SJSA1 (cell line): ENCODE measurements at regions not wholly inside any gene's neighbourhood (a gene's known extent, or its start where the extent isn't known, plus 50 kb on each side); places are given as distances from the start of the nearest gene placed in this dataset.

Source experiments
- DNase-seq, 2 experiments: peaks; one replicate each; pipeline ENCODE4 v3.0.0-alpha.2; 2015 to 2020; ENCODE audit warnings: low spot score in 2 of 2, low read depth in 1 of 2
- H3K27ac ChIP-seq: fragments of 250-450 bp; sonication (Bioruptor Pico); 2 replicates; pipeline ENCODE4 v1.5.1; 2020; ENCODE audit warnings: mild to moderate bottlenecking, moderate library complexity
- H3K27me3 ChIP-seq: fragments of 250-450 bp; sonication (Bioruptor Pico); replicated peaks from 2 replicates; pipeline ENCODE4 v1.5.1; 2020; ENCODE audit warnings: mild to moderate bottlenecking, moderate library complexity
- H3K36me3 ChIP-seq: fragments of 250-450 bp; sonication (Bioruptor Pico); 2 replicates; pipeline ENCODE4 v1.5.1; 2020; ENCODE audit warnings: mild to moderate bottlenecking
- H3K4me1 ChIP-seq: fragments of 250-450 bp; sonication (Bioruptor Pico); replicated peaks from 2 replicates; pipeline ENCODE4 v1.6.1; 2021; ENCODE audit warnings: mild to moderate bottlenecking
- H3K4me3 ChIP-seq: fragments of 250-450 bp; sonication (Bioruptor Pico); 2 replicates; pipeline ENCODE4 v1.5.1; 2020; ENCODE audit warnings: mild to moderate bottlenecking
- H3K9me3 ChIP-seq: fragments of 250-450 bp; sonication (Bioruptor Pico); replicated peaks from 2 replicates; pipeline ENCODE4 v1.5.1; 2020; ENCODE audit warnings: mild to moderate bottlenecking

DNA sequence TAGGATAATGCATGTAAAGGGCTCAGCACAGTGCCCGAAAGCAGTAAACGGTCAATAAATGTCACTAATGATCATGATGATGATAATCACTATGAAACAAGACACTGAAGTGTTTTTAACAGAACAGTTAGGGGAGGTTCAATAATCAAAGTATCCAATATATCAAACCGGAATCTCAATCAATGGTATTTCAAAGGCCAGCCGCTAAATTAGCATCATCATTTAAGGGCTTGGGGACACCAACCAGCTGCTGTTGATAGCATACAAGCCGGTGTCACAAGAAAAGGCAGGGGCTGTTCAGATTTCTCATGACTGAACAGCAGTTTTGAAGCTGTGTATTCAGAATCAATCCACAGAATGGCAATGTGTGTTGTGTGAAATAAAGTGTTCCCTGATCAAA lies 316.0 kb upstream of the NPVF start:
- Histone ChIP-seq H3K27me3 (0 out of 2 replicates have a peak, but pooled peaks cover 4% of the 10 kb centered on the region), H3K36me3 (no peaks in the 10 kb centered on the region), H3K4me1 (no peaks in the 10 kb centered on the region), H3K9me3 (no peaks in the 10 kb centered on the region), H3K27ac (no peak overlapping the region), H3K4me3 (no peak overlapping the region)
- no peak for DNase-seq

DNA sequence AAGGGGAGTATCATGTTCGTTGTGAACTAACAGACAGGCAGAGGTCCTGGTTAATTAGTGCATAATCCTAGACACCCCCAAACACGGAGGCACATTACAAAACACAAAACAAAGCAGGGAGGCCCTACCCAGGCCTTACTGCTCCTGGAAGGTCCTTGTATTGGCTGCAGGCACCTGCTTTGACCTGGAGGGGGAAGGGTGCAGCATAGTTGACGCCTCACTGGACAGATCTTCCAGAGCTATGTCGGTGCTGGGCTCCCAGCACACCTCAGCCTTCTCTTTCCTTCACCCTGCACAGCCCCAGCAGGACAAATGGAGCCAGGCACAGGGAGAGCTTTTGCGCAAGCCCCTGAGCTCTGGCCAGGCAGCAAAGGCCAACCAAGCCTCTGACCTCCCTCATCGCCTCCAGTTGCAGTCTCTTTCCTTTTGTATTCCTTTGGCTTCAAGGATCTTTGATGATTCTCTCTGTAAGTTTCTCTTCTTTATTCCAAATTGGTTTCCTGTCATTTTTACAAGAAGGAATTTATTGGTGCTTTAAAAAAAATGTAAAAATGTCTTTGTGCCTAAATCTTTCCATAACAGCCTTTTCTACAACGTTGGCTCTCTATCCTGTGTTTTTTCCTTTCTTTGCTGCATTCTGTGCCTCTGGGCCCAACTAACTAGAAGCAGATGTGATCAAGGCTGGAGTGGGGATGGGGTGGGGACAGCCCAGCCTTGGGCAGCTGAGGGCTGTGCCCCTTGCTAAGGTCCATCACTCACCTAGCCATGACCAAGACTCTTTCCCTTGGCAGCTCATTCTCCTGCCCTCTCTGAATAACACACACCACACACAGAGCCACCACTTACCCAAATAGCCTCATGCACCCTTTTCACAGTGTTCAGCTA lies 317.1 kb upstream of the NPVF start:
- no peak for DNase-seq
- Histone ChIP-seq H3K36me3 (no peaks in the 10 kb centered on the region), H3K27me3 (0 out of 2 replicates have a peak, but pooled peaks cover 4% of the 10 kb centered on the region), H3K9me3 (no peaks in the 10 kb centered on the region), H3K4me1 (no peaks in the 10 kb centered on the region), H3K27ac (no peak overlapping the region), H3K4me3 (no peak overlapping the region)

DNA sequence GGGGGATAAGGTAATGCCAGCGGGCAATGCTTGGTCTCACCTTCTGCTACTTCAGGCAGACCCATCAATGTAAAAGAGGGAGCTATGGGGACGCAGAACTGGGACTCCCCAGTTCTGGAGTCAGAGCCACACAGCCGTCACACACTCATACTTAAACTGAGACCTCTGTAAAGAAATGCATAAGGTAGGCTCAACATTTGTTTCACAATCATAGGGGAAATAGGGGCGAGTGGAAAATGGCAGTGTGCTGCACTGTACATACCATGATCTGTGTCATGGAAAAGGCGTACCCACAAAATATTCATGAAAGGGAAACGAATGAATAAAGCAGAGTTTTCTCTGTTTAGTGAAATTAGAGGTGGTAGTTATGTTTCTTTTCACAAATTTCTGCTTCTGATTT lies 318.0 kb upstream of the NPVF start:
- H3K4me3 ChIP-seq, result no peak overlapping the region
- no peaks in the 10 kb centered on the region for H3K4me1 ChIP-seq
- H3K9me3 ChIP-seq, result no peaks in the 10 kb centered on the region
- no peak overlapping the region for H3K27ac ChIP-seq
- DNase-seq, result no peak
- H3K27me3 ChIP-seq, result 0 out of 2 replicates have a peak, but pooled peaks cover 4% of the 10 kb centered on the region
- no peaks in the 10 kb centered on the region for H3K36me3 ChIP-seq

DNA sequence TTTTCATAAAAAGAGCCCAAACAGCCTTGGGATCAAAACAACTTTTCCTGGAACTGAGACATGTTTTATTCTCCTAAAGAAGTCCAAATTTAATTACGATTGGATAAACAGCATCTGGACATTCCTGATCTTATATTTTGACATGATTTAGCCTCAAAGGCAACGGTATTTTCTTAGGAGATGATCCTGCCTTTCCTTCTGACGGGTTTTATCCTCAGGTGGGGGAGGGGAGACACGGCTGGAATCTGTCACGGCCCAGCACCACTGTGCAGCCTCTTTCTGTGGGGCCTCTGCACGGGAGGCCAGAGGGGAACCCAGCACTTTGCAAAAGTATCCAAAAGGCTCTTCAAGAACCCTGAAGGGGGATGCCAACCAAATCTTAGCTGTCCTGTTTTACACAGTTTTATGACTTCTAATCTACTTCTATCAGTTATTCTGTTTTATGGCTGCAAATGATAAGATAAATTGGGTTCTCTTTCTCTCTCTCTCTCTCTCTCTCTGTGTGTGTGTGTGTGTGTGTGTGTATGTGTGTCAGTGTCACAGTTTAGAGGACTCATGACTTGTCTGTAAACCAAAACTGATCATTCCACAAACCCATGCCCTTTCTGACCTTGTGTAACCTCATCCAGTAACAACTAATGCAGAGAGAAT lies 321.1 kb upstream of the NPVF start:
- Histone ChIP-seq H3K9me3 (no peaks in the 10 kb centered on the region), H3K27me3 (no peaks in the 10 kb centered on the region), H3K4me3 (no peak overlapping the region), H3K27ac (no peak overlapping the region), H3K36me3 (no peaks in the 10 kb centered on the region), H3K4me1 (no peaks in the 10 kb centered on the region)
- DNase-seq, result no peak

DNA sequence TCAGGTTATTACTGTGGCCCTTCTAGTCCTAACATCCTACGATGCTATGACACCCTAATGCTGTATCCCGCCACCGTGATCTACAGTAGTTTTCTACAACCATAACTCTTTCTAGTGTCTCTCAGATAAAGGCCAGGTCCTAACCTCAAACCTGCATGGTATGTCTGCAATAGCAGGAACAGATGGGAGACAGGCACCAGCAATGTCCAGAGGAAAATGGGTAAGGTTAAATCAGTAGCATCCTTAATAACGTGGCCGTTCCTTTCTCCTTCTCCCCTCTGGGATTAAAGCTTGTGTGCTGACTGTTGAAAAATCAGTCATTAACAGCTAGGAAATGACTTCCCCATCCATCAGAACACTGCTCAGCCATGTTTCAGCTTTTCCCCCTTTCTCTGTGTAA lies 321.9 kb upstream of the NPVF start:
- no peaks in the 10 kb centered on the region for H3K36me3 ChIP-seq
- no peaks in the 10 kb centered on the region for H3K9me3 ChIP-seq
- no peak overlapping the region for H3K27ac ChIP-seq
- H3K4me3 ChIP-seq, result no peak overlapping the region
- DNase-seq, result no peak
- no peaks in the 10 kb centered on the region for H3K4me1 ChIP-seq
- no peaks in the 10 kb centered on the region for H3K27me3 ChIP-seq

DNA sequence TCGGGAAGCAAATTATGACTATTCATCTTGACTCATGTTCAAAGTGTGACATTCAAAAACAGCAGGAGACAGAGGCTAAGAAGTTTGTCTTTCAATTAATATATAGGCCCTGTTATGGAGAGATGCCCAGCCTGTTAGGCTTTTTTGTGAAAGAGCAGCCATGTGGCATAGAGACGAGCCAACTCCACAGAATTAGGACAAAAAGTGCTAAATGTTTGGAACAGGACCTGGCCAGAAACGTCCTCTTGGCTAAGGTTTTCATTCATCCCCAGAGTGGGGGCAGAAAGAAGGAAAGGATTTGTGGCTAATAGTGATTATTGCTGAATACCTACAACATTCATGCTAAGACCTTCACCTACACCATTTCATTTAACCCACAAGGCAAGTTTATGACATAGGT lies 324.7 kb upstream of the NPVF start:
- Histone ChIP-seq H3K36me3 (no peaks in the 10 kb centered on the region), H3K27me3 (no peaks in the 10 kb centered on the region), H3K27ac (no peak overlapping the region), H3K4me3 (no peak overlapping the region), H3K4me1 (no peaks in the 10 kb centered on the region), H3K9me3 (no peaks in the 10 kb centered on the region)
- DNase-seq, result no peak

DNA sequence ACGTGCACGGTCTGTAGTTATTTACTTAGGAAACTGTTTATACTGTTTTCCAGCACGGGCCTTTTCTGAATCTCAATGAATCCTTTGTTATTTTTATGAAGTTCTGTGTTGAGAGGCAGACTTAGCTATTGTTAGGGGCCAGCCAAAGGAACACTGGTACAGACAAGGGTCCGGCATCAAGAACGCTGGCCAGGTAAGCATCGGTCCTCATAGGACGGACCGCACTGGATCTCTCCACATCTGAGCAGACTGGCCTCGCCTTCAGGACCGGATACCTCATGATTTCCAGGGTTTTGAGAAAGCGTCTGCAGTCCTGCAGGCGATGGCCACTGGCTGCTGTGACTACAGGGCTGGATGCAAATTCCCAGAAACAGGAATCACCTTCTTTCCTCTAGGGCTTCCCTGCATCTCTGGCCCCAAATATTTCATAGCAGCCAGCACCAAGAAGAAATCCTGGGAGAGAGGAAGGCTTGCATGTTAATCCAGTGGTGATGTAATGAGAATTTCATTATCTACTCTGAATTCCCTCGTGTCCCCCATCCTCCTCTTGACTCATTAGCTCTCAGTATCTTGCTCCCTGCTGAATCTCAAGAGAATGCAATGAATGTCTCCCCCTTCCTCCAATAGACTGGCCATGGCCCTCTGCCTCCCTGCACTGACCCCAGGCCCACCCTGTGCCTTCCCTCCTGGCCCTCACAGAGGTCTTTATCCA lies 325.4 kb upstream of the NPVF start:
- no peak overlapping the region for H3K4me3 ChIP-seq
- no peaks in the 10 kb centered on the region for H3K36me3 ChIP-seq
- H3K27me3 ChIP-seq, result 0 out of 2 replicates have a peak, but pooled peaks cover 3% of the 10 kb centered on the region
- H3K4me1 ChIP-seq, result no peaks in the 10 kb centered on the region
- no peak for DNase-seq
- H3K9me3 ChIP-seq, result no peaks in the 10 kb centered on the region
- H3K27ac ChIP-seq, result no peak overlapping the region

DNA sequence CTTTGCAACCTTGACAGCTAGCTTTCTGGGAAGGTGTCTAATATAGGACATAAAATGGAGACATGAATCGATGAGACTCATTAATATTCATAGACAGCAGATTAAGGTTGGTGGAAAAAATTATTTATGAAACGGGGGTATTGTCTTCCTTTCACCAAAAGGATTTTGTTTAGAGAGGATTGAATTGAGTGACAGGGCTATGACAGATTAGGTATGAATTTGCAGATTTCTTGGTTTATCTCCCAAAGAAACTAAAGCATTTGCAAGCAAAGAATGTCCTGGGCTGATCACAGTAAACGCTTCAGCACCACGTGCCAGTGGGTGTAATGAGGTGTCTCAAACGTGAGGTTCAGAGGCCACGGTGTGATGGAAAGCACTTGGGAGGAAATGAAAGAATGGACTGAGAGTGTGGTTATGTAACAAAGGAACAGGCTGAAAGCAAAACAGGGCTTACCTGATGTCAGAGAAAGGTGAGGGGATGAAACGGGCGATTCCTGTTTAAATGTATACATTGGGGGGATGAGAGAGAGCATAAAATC lies 329.2 kb upstream of the NPVF start:
- H3K36me3 ChIP-seq, result no peaks in the 10 kb centered on the region
- H3K4me3 ChIP-seq, result no peak overlapping the region
- no peaks in the 10 kb centered on the region for H3K9me3 ChIP-seq
- H3K27me3 ChIP-seq, result 0 out of 2 replicates have a peak, but pooled peaks cover 3% of the 10 kb centered on the region
- DNase-seq, result no peak
- no peaks in the 10 kb centered on the region for H3K4me1 ChIP-seq
- no peak overlapping the region for H3K27ac ChIP-seq

DNA sequence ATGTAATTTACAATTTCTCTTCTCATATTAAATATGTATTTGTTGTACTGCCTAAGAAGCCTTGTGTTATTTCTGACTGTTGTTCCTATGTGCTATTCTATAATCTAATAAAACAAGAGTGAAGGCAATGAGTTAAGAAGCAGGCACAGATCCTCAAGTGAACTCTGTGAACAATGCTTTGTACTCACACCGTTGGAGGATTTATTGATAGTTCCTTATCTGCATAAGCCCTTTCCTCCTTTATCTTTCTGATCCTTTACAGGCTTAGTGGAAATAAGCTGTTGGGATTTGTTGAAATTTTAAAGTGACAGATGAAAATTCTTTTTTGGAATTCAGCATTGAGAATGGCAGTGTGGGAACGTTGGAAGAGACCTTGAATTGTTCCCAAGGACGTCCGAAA lies 329.6 kb upstream of the NPVF start:
- no peak overlapping the region for H3K27ac ChIP-seq
- no peak overlapping the region for H3K4me3 ChIP-seq
- no peaks in the 10 kb centered on the region for H3K4me1 ChIP-seq
- 0 out of 2 replicates have a peak, but pooled peaks cover 3% of the 10 kb centered on the region for H3K27me3 ChIP-seq
- DNase-seq, result no peak
- H3K36me3 ChIP-seq, result no peaks in the 10 kb centered on the region
- no peaks in the 10 kb centered on the region for H3K9me3 ChIP-seq

DNA sequence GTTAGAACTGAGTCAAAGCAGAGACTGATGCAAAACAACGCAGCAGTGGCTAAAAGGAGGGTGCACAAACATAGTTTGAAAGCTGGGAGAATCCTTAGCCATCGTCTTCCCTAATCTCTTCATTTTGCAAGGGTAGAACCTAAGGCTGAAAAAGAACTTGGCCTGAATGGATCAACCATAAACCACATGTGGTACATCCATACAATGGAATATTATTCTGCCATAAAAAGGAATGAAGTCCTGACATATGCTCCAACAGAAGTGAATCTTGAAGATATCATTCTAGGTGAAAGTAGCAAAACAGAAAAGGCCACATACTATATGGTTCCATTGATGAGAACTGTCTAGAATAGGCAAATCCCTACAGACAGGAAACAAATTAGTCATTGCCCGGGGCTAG lies 330.3 kb upstream of the NPVF start:
- Histone ChIP-seq H3K9me3 (no peaks in the 10 kb centered on the region), H3K36me3 (no peaks in the 10 kb centered on the region), H3K4me1 (no peaks in the 10 kb centered on the region), H3K27me3 (0 out of 2 replicates have a peak, but pooled peaks cover 3% of the 10 kb centered on the region), H3K4me3 (no peak overlapping the region), H3K27ac (no peak overlapping the region)
- no peak for DNase-seq

DNA sequence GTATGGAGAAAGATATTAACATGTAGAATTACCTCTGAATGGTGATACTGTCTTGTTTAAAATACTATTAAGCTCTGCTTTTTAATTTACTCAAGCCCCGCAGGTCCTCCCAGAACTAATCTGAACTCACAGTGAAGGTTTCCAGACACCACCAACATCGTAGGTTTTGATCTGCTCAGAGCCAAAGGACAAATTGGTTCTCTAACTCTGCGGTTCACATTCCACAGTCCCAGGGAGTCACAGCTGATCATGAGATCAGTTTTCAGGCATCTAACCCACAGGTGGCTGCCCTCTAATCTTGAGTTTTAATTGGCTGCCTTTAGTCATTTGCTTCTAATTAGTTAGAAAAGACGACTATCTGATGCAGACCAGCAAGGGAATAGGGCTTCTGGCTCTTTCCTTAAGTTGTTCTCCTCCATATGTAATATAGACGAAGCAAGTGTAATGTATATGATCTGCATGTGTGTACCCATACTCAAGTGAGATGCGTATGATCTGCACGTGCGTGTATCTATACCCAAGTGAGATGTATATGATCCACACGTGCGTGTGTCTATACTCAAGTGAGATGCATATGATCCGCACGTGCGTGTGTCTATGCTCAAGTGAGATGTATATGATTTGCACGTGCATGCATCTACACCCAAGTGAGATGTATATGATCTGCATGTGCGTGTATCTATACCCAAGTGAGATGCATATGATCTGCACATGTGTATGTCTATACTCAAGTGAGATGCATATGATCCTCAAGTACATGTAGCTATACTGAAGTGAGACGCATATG lies 331.5 kb upstream of the NPVF start:
- H3K27me3 ChIP-seq, result 0 out of 2 replicates have a peak, but pooled peaks cover 3% of the 10 kb centered on the region
- H3K9me3 ChIP-seq, result no peaks in the 10 kb centered on the region
- DNase-seq, result no peak

DNA sequence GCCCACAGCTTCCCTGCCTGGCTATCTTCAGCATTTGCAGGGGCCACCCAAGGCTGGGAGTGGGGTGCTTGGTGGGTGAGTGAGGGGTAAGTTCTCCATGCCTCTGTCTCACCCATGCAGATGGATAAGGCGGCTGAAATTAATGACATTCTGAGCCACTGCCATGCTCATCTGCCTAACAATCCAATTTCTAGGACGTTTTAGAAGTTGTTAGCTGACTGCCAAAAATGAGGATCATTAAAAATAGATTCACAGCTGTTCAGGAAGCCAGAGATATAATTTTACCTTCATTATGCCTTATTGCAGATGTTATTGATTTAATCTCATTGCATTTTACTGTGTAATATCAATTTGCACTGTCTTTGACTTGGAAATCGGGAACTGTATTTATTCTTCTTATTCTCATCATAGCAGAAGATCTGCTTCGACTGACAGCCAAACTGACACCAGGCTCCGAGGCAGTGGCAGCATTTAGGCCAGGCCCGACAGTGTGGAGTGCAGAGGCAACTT lies 334.4 kb upstream of the NPVF start:
- Histone ChIP-seq H3K27ac (no peak overlapping the region), H3K36me3 (no peaks in the 10 kb centered on the region), H3K4me1 (peaks cover 6% of the 10 kb centered on the region), H3K27me3 (0 out of 2 replicates have a peak, but pooled peaks cover 3% of the 10 kb centered on the region), H3K4me3 (no peak overlapping the region), H3K9me3 (no peaks in the 10 kb centered on the region)
- no peak for DNase-seq

More for the DNA sequence above, 331.5 kb upstream of the NPVF start:
- Histone ChIP-seq H3K4me1 (no peaks in the 10 kb centered on the region), H3K27ac (no peak overlapping the region), H3K4me3 (no peak overlapping the region), H3K36me3 (no peaks in the 10 kb centered on the region)

DNA sequence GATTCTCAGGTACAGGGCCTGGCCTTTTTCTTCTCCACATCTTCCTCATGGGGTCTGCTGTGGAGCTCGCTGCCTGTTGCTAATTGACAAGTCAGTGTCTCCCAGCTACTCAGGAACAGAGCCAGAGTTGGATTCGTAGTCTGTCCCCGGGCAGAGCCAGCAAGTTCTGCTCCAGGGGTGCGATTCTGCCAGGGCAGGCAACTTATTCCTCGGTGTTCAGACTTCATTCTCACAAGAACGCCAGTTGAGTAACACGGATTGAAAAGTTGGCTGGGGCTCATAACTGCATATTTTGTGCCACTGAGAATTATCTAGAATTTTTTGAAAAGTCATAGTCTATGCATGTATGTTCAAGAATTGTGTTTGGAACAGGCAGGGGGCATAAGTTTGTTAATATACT lies 336.7 kb upstream of the NPVF start:
- Histone ChIP-seq H3K27me3 (no peaks in the 10 kb centered on the region), H3K4me1 (peaks cover 7% of the 10 kb centered on the region), H3K9me3 (no peaks in the 10 kb centered on the region), H3K36me3 (no peaks in the 10 kb centered on the region), H3K27ac (no peak overlapping the region), H3K4me3 (no peak overlapping the region)
- DNase-seq, result no peak
